ENCODE measurements at regions not wholly inside any gene's neighbourhood (a gene's known extent, or its start where the extent isn't known, plus 50 kb on each side); places are given as distances from the start of the nearest gene placed in this dataset.

- no peak for TF ChIP-seq EZH2phosphoT487 (IDR thresholded peaks at IDR 0.05; ENCODE audit: borderline replicate concordance)
- TF ChIP-seq CTCF (conservative IDR thresholded peaks at IDR 0.05; ENCODE audit: low read length): no peak
Observed at GRCh38 chr21:28640326-28640725, 352.4 kb downstream of the LTN1 start.

All from Loucy (cell line).